Fibroblast of skin of left quadriceps (primary cell): ENCODE measurements at regions not wholly inside any gene's neighbourhood (a gene's known extent, or its start where the extent isn't known, plus 50 kb on each side); places are given as distances from the start of the nearest gene placed in this dataset.

Experiments
- DNase-seq, 2 experiments: peaks; one replicate each; pipeline ENCODE4 v3.0.0-alpha.2; 2013; ENCODE audit warnings: low read depth in 2 of 2

DNA sequence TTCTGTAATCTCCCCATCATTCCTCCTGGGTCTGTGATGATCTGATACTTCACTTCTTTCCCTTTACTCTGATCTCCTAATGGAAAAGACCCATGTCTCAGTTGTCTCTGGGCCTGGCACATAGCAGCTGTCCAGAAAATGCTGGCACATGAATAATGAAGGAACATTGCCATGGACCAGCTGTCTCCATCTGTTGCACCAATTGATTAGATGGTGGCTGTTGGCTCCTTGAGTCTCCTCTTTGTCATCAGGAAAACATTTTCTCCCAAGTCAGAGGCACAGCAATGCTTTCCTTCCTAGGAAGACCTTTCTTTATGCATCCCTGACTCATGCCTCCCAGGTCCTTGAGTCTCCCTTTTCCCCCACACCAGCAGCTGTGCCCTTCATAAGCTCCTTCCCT is 286.2 kb upstream of the CXCR4 start:
- no peak for DNase-seq

DNA sequence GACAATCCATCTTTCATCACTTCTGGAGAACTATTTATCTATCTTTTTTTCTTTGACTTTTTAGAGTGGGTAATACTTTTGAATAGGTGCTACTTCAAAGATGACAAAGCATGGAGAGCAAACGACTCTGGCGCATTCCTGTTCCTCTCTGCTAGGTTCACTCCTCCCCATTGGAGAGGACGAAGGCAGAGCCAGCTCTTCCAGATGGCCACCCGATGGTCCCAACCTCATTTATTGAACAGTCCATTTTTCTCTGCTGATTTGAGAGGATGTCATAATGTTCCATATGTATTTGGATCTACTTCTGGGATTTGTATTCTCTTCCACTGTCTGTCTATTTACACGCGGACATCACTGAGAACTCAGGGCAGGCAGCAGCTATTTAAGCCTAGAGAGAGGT is 284.3 kb upstream of the CXCR4 start:
- no peak for DNase-seq

DNA sequence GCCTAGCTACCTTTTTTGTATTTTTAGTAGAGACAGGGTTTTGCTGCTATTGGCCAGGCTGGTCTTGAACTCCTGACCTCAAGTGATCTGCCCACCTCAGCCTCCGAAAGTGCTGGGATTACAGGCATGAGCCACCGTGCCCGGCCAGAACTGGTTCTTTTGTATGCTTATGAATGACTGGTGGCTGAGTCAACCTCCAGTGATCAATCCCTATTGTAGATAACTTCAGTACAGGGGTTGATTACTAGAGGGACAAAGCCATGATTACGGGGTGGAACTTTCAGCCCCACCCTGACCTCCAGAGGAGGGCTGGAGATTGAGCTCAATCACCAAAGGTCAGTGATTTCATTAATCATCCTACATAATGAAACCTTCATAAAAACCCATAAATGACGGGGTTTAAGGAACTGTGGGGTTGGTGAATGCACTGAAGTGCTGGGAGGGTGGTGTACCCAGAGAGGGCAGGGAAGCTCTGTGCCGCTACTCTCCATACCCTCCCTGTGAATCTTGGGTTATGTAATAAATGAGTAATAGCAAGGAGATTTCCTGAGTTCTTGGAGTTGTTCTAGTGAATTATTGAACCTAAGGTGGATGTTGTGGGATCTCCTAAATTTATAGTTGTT is 281.8 kb upstream of the CXCR4 start:
- DNase-seq, result no peak

DNA sequence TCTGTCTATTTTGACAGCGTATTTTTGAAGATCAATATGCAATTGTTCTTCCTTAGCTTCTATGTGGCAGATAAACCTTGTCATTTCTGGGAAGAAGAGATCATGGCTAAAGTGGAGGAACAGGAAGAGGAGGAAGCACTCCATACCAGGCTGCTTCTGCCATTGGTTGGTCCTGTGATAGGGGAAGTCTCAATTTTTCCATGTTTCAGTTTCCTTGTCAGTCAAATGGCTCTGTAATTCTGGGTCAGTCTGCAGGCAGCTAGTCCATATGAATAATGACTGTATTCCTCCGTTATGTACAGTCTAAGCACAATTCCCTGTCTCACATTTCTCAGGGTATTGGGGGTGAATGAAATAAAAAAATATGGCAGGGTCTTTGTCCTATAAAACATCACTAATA is 277.6 kb upstream of the CXCR4 start:
- no peak for DNase-seq

DNA sequence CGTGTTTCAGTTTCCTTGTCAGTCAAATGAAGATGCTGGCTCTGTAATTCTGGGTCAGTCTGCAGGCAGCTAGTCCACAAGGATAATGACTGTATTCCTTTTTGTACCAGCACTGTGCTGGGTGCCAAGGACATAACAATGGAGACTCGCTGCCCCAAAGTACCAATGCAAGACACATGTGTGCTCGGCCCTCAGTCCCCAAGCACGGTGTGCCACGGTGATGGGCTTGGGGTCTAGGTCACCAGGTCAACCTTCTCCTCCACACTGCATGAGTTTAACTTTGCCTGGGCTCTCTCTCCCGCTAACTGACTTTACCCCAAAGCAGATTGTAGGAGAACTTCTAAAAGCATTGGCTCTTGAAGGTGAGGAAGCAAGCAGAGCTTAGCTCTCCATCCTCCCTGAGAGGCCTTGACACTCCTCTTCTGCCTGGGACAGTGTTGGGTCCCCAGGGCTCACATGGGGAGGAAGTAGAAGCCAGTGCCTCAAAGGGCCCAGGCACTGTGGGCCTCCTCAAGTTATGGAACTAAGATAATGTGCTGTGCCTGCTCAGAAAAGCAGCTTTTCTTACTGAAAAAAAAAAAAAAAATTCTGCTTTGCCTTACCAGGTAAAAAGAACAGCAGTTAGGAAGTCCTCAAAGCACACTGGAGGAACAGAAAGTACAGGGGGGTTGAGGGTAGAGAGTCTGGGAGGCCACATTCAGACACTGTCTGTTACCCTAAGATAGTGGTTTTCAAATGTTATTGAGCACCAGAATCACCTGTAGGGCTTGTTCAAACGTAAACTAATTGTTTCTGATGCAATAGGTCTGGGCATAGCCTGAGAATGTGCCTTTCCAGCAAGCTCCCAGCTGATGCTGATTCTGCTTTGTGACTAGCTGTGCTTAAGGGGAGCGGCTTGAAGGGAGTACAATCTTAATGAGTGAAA is 276.4 kb upstream of the CXCR4 start:
- no peak for DNase-seq

DNA sequence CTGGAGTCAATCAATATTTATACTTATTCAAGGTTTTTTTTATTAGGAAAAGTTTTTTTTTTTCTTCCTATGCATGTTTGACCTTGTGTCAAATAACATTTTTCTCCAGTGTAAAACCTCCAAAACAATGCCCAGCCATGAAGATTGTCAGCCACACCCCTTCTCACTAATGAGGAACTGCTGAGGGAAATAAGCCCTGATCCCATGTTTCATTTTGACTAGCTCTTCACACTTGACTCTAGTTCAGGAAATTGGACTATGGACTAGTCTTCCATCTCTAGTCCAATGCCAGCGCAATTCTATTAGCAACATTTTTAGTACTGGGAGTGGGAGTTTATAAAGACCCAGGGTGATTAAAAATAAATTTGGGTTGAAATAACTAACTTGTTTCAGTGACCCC is 275.6 kb upstream of the CXCR4 start:
- no peak for DNase-seq

DNA sequence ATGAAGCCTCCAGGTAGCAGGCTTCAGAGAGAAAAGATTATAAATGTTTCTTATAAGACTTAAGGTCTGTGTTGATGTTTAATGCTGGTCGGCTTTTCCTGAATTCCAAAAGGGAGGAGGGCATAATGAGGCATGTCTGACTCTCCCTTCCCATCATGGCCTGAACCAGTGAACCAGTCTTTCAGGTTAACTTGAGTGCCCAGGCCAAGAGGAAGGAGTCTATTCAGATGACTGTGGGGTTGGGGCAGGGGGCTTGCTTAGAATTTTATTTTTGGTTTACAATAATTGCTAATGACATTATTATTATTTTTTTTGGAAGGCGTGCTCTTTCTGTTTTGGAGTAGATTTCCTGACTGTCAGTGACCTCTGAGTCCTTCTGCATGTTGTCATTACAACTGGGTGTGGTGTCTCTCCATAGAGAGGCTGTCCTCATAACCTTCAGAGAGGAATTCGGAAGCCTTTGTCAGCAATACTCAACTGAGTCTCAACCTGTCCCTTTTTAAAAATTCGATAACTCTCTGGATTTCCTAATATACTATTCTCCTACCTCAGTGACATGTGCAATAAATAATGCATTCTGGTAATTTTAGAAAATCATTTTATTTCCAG is 275.1 kb upstream of the CXCR4 start:
- DNase-seq, result no peak

DNA sequence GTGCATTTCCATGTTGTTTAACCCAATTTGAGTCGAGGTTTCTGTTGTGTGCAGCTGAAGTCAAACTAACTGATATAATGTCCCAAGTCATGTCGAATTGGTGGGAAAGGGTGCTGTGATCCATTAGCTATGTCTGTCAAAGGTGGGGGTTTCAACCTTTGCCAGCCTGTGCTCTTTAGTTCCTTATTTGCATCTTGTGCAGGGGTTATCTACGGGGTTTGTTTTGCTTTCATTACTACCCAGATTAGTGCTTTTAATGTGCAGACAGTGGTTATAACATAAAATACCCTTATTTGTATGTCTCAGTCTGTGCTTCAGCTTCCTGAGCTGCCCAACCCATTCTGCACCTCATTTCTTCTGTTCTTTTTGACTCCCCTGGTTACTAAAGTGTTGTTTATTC is 271.9 kb upstream of the CXCR4 start:
- DNase-seq, result no peak

DNA sequence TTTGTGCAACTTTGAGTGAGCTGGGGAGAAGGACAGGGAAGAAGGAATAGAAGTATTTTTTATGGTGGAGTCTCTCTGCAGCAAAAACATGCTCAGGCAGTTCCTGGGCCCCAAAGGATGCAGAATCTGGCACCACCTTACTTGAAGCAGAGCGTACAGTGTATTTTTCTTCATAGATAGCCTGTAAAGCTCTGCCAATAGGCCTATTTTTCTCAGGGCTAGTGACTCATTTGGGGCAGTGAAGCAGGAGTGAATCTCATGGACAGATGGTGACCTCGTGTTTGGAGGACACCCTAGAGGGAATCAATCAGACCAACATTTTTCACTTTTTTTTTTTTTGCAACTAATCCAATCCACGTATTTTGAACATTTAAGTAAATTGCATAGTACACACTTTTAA is 268.1 kb upstream of the CXCR4 start:
- no peak for DNase-seq

DNA sequence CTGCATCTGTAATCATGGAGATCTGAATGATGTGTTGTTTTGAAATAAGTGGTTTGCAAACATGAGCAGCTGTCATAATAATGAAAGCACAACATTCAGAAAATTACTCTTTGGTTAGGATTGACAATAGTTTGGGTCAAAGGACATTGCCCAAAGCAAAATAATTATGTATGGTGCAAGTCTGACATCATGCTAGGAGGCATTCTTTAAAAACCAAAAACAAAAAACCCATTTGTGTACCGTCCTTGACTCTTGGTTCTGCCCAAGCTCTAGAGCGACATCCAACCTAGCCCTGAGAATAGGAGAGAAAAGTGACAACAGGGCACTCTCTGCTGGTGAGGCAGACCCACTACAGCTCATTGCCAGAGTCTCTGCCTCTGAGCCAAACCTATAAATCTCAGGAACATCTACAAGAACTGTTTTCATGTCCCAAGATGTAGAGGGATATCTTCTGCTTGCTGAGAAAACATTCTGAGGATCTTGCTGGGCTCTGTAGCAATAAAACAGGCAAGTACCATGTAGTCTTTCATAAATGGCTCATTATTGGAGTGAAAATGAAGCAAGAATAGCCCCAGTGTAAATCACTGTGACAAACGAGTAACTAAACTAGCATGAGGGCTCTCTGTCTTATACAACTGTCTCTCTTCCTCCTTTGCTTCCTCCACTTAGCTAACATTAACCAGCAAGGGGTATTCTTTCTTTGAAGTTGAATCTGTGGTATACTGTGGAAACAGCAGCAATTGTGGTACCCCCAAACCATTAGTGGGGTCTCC is 266.8 kb upstream of the CXCR4 start:
- DNase-seq, result no peak

DNA sequence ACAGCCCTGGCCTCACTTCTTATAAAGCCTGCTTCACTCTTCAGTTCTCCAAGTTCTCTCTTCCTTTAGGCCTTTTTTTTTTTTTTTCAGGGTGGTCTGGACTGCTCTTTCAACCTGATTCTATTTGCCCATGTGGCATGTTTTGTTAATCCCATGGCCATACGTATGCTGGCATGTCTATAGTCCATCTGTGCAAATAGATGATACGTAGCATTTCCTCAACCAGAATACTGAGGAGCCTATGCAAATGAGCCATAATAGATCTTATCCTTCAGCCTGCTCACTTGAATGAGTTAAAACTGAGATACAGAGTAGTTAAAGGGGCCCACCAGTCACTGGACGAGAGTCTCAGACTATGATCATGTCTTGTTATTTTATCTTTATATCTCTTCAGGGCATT is 265.2 kb upstream of the CXCR4 start:
- DNase-seq, result no peak

DNA sequence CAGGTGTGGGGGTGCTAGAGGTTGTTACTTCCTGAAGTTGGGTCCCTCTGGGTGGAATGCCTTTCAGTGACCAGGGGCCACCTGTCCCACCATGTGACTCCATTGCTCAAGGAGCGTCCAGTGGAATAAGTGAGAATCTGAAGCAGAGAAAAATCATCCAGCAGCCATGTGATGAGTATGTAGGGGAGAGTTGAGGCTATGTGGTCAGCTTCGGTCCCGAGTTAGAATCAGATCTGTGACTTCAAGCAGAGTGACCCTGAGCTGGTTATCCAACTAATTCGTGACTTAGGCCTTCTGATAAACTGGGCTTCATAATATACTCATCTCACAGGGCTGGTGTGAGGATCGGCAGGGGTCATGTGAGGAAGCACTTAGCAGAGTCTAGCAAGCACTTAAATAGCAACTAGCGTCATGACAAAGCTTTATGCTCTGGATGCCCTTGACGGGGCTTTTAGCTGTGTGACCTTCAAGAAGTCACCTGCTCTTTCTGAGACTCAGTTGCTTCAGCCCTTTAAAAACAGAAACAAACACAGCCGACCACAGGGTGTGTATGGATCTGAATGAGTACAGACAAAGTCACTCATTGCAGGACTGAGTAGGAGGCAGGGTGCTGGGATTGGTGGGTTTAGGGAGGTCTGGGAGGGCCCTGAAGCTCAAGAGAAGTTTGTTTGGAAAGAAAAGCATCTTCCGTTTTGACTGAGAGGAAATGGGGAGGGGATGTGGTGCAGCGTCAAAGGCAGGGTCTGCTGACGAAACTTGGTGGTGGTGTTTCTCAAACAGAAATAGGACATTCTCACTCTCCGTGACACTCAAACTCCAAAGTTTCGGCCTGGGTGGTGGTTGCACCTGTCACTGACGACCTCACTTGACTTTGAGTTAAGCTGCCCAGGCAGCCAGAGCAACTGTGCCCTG is 264.0 kb upstream of the CXCR4 start:
- no peak for DNase-seq

DNA sequence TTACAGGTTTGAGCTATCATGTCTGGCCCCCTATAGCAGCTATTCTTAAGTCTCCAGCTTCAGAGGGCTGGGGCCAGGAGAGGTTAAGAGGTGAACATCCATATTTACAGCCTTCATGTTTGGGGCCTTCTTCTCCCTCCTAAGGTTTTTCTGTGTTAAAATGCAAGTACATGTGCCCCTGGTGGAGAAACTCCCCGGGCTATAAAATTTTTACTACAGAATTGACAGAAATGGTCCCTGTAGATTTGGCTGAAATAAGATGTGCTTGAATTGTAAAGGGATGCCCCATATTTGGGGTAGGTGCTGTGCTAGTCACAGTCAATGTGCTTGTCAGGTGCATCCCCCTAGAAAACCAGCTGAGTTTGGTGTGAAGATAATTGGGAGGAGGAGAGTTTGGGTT is 263.3 kb upstream of the CXCR4 start:
- no peak for DNase-seq

DNA sequence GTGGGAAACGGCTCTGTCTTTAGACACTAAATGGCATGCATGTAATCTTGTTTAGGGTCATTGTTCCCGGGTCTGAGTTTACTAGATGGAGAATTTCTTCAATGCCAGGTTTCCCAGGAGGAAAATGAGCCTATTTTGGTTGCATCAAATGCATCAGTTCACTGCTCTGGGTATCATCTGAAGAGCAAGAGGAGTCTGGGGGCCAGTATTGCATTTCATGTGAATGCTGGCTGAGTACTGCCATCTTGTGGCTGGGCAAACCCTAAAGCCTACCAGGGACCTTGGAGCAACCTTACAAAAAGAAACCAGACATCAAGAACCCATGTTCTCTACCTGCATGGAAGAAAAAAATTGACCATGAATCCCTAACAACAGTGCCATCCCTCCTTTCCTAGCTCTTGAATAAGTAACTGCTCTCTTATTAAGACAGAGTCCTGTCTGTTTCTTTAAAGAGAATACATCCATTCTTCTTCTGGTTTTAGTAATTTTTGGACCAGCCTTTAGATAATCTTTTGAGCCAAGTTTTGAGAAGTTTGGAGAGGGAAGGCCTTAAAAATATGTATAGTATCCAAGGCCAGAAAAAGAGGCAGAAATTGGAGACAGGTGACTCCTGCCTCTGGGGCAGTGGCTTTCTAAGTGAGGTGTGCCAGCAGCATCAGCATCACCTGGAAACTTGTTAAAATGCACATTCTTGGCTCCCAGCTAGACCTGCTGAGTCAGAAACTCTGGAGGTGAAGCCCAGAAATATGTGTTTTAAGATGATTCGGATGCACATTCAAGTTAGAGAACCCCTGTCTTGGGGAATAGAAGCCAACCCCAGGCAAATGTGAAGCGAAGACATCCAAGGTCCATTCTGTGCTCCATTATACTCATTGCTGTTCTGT is 261.0 kb upstream of the CXCR4 start:
- no peak for DNase-seq

DNA sequence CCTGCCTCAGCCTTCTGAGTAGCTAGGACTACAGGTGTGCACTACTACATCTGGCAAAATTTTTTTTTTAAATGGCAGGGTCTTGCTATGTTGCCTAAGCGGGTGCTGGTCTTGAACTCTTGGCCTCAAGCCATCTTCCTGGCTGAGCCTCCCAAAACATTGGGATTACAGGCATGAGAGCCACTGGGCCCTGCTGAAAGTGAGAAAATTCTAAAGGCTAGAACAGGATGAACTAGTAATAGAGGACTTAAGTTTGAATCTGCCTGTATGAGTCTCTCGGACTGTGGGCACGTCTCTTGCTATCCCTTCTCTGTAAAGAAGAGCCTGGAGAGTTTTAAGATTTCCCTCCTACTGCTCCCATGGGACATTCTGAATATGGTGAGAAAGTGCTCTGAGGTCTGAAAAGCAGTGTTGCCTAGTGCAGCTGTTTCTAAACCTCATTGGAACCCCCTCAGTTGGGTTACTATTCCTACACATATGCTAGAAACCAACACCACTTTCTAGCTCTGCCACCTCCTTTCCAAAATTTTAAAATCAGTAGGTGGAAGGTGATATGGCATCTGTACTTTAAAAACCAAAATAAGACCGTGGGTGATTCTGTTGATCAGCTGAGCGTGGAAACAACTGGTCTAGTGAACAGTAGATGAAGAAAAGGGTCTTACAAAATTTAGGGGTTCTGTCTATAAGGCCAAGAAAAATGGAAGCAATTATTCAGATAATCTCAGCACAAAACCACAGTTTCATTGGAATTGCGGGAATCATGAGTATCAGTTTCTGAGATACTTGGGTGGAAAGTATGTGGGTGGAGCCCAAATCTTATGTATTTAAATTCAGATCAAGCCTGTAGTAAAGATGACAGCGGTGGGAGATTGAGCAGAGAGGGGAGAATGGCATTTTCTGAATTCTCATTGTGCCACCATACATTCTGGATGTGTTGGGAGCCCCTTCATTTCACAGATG is 259.8 kb upstream of the CXCR4 start:
- no peak for DNase-seq

DNA sequence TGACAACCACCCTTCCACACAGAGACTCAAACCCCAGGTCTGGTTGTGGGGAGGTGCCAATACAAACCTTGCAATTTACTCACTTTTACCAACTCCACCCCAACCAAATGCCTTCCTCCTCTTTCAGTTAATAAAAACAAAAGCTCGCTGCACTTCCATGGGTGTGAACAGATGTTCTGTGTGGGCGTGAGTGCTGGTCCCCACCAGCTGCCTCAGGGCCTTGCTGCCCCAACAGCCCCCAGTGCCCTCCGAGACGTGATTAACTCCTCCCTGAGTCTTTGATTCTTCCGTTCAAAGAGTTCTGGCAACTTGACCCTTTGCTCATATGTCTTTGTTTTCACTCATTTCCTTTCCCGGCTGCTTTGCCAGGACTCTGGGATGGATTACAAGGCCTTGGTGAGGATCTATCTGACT is 258.9 kb upstream of the CXCR4 start:
- no peak for DNase-seq

DNA sequence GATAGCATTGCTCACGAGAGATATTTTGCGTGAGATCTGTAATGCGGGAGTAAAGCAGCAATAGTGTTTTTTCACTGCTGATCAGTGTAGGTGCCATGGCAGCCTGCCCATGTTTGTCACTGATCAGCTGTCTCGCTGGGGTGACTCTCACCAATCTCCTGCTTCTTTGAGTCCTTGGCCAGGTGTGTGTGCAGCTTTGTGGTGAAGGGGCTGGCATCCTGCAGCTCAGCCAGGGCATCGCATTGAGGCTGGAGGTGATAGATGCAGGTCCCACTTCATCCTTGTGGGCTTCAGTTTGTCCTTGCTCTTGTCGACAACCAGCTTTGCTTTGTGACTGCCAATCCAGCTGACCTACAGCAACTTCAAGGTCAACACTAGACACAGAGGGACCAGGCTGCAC is 258.3 kb upstream of the CXCR4 start:
- no peak for DNase-seq

DNA sequence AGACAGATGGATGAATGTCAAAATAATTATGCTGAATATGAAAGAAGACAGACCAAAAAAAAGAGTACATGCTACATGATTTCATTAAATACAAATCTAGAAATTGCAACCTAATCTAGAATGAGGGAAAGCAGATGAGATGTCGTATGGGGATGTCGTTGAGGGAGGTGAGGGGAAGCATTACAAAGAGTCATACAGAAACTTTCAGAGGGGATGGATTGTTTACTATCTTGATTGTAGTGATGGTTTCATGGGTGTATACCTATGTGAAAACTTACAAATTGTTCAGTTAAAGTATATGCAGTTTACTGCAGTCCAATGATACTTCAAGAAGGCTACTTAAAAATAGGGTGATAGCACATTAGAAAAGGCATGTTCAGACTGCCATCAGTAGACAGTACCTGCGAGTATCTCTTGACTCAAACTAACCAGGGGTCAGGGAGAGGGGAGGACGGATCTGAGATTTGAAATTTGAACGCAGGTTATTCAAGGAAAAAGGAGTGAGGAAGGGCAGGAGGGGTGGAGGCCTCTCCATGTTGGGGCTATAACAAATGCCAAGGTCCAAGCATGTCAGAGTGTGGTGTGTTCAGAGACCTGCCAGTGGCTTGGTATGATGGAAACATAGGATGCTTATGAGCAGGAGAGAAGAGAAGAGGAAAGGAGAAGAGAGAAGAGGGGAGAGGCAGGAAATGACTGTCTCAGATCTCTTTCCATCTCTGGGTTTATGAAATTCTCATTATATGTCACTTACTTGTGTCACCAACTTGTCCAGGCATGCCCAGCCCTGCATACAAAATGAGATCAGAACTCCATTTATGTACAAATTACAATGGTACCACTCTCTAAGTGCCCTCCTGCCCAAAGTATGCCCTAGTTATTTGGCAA is 257.3 kb upstream of the CXCR4 start:
- no peak for DNase-seq
